ENCODE measurements at regions not wholly inside any gene's neighbourhood (a gene's known extent, or its start where the extent isn't known, plus 50 kb on each side); places are given as distances from the start of the nearest gene placed in this dataset.
"Not testable (repeated sequence)": the region's sequence is repeated elsewhere in the genome, so short reads cannot be mapped to it uniquely, and the experiment has no call there.

DNA sequence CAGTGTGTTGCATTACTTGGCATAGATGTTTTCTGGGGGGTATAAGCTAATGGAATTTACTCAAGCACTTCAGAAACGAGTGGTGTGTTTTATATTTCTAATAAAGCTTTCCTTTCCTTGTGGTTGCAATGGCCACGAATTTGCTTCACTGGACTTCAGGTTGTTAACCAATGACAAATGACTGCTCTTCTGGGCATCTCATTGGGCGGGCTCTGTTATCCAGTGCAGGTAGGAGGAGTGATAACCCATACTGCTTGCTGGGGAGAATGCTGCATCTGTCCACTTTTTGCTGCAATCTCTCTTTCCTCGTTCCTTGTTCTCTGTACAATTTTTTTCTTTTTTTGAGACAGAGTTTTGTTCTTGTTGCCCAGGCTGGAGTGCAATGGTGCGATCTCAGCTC lies 80.0 kb upstream of the RPH3A start:
- TF ChIP-seq EZH2phosphoT487 (IDR thresholded peaks at IDR 0.05; ENCODE audit: borderline replicate concordance, low read depth, low read length) = no peak
- TF ChIP-seq, protein P1, sequence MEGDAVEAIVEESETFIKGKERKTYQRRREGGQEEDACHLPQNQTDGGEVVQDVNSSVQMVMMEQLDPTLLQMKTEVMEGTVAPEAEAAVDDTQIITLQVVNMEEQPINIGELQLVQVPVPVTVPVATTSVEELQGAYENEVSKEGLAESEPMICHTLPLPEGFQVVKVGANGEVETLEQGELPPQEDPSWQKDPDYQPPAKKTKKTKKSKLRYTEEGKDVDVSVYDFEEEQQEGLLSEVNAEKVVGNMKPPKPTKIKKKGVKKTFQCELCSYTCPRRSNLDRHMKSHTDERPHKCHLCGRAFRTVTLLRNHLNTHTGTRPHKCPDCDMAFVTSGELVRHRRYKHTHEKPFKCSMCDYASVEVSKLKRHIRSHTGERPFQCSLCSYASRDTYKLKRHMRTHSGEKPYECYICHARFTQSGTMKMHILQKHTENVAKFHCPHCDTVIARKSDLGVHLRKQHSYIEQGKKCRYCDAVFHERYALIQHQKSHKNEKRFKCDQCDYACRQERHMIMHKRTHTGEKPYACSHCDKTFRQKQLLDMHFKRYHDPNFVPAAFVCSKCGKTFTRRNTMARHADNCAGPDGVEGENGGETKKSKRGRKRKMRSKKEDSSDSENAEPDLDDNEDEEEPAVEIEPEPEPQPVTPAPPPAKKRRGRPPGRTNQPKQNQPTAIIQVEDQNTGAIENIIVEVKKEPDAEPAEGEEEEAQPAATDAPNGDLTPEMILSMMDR (conservative IDR thresholded peaks at IDR 0.05; ENCODE audit: low read length) = no peak
- no peaks in the 10 kb centered on the region for H3K9me3 ChIP-seq (ENCODE audit: low read length)
- H3K36me3 ChIP-seq (ENCODE audit: insufficient read depth, low read length) = no peaks in the 10 kb centered on the region
- no peak overlapping the region for H3K4me3 ChIP-seq (ENCODE audit: low read depth, low read length, poor library complexity, severe bottlenecking)
- no peak overlapping the region for H2AFZ ChIP-seq (ENCODE audit: low read length)
- intact Hi-C loops (cut with micrococcal nuclease; ENCODE audit: unreplicated experiment) = no loop called here
- H4K20me1 ChIP-seq (ENCODE audit: insufficient read depth, low read length) = no peaks in the 10 kb centered on the region
- no peaks in the 10 kb centered on the region for H3K79me2 ChIP-seq (ENCODE audit: insufficient read depth, low read depth, low read length)
- no peak overlapping the region for H3K4me2 ChIP-seq (ENCODE audit: low read length)
- no peaks in the 10 kb centered on the region for H3K4me1 ChIP-seq (ENCODE audit: insufficient read depth, low read length, poor library complexity, severe bottlenecking)
- no peaks in the 10 kb centered on the region for H3K9me2 ChIP-seq (ENCODE audit: insufficient read depth, low read length)
- ChIA-PET CTCF (ENCODE audit: unreplicated experiment) (no interaction called here), POLR2A (no interaction called here)
- no TSS peak for BruUV-seq (replicated peaks)
- H3K27ac ChIP-seq (ENCODE audit: low read depth, low read length, poor library complexity, severe bottlenecking) = no peak overlapping the region
- DNase-seq (ENCODE audit: low spot score) = no peak

DNA sequence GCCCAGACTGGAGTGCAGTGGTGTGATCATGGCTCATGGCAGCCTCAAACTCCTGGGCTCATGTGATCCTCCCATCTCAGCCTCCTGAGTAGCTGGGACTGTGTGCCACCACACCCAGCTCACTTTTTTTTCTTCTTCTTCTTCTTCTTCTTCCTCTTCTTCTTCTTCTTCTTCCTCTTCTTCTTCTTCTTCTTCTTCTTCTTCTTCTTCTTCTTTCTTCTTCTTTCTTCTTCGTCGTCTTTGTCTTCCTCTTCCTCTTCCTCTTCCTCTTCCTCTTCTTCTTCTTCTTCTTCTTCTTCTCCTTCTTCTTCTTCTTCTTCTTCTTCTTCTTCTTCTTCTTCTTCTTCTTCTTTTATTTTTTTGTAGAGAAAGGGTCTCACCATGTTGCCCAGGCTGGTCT lies 78.8 kb upstream of the RPH3A start:
- H3K79me2 ChIP-seq (ENCODE audit: insufficient read depth, low read depth, low read length); H3K4me3 ChIP-seq (ENCODE audit: low read depth, low read length, poor library complexity, severe bottlenecking); H3K27ac ChIP-seq (ENCODE audit: low read depth, low read length, poor library complexity, severe bottlenecking); H3K36me3 ChIP-seq (ENCODE audit: insufficient read depth, low read length); H4K20me1 ChIP-seq (ENCODE audit: insufficient read depth, low read length); H2AFZ ChIP-seq (ENCODE audit: low read length); H3K4me2 ChIP-seq (ENCODE audit: low read length); H3K9me3 ChIP-seq (ENCODE audit: low read length); DNase-seq (ENCODE audit: low spot score); BruUV-seq (replicated peaks); H3K9me2 ChIP-seq (ENCODE audit: insufficient read depth, low read length); H3K4me1 ChIP-seq (ENCODE audit: insufficient read depth, low read length, poor library complexity, severe bottlenecking); intact Hi-C loops (cut with micrococcal nuclease; ENCODE audit: unreplicated experiment); CTCF ChIA-PET (ENCODE audit: unreplicated experiment): not testable (repeated sequence)
- POLR2A ChIA-PET = interaction anchor here (0.7 kb wide), 1 partner anchor 771 kb away, joined by 3 read pairs; no protein-coding TSS in a partner anchor

DNA sequence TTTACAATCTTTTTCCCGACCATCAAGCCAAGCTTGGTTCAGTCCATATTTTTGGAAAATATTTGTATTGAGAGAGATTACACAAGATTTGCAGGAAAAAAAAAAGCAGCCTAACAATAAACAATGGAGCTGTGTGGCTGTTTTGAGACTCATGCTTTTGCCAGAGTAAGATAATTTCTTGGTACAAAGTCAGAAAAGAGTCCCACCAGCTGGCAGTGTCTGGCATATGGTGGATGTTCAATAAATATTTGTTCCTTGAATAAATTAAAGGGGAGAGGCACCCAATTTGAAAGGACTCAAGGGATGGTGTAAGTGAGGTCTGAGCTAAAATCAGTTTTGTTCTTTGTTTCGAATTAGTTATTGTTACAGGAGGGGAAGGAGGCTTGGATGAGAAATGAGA lies 78.1 kb upstream of the RPH3A start:
- CTCF ChIA-PET (ENCODE audit: unreplicated experiment) = no interaction called here

More for the DNA sequence above, 78.1 kb upstream of the RPH3A start:
- DNase-seq (ENCODE audit: low spot score) = no peak
- no peaks in the 10 kb centered on the region for H3K79me2 ChIP-seq (ENCODE audit: insufficient read depth, low read depth, low read length)
- H4K20me1 ChIP-seq (ENCODE audit: insufficient read depth, low read length) = no peaks in the 10 kb centered on the region
- no peak overlapping the region for H2AFZ ChIP-seq (ENCODE audit: low read length)
- TF ChIP-seq, protein P1 (conservative IDR thresholded peaks at IDR 0.05; ENCODE audit: low read length) = no peak
- no peak for TF ChIP-seq EZH2phosphoT487 (IDR thresholded peaks at IDR 0.05; ENCODE audit: borderline replicate concordance, low read depth, low read length)
- no peaks in the 10 kb centered on the region for H3K9me3 ChIP-seq (ENCODE audit: low read length)
- intact Hi-C loops (cut with micrococcal nuclease; ENCODE audit: unreplicated experiment) = no loop called here
- no peak overlapping the region for H3K27ac ChIP-seq (ENCODE audit: low read depth, low read length, poor library complexity, severe bottlenecking)
- H3K4me3 ChIP-seq (ENCODE audit: low read depth, low read length, poor library complexity, severe bottlenecking) = no peak overlapping the region
- H3K36me3 ChIP-seq (ENCODE audit: insufficient read depth, low read length) = no peaks in the 10 kb centered on the region
- POLR2A ChIA-PET = no interaction called here
- BruUV-seq (replicated peaks) = no TSS peak
- H3K9me2 ChIP-seq (ENCODE audit: insufficient read depth, low read length) = no peaks in the 10 kb centered on the region
- H3K4me1 ChIP-seq (ENCODE audit: insufficient read depth, low read length, poor library complexity, severe bottlenecking) = no peaks in the 10 kb centered on the region
- no peak overlapping the region for H3K4me2 ChIP-seq (ENCODE audit: low read length)
